RPMI8226 (cell line): ENCODE measurements at regions not wholly inside any gene's neighbourhood (a gene's known extent, or its start where the extent isn't known, plus 50 kb on each side); places are given as distances from the start of the nearest gene placed in this dataset.
"Not testable (repeated sequence)": the region's sequence is repeated elsewhere in the genome, so short reads cannot be mapped to it uniquely, and the experiment has no call there.

ENCODE experiments used
- DNase-seq: peaks from one replicate; pipeline ENCODE4 v3.0.0-alpha.2; 2015

DNA sequence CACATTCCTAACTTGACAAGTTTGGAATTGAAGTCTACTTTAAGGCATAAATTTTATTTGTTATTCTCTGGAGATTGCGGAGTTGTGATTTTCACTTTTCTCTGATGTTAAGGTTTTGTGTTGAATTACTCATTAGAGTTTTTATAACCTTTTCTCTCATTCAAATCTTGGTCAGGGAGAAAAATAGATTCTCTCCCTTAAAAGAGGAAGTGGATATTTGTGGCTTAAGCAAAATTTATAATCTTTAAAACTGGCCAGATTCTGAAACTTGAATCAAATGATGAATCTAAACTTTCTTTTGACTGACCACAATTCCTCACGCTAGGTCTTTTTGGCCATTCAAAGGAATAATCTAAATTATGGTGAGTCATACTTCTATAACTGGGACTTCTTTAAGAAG is 361.4 kb downstream of the TEX13C start:
- no peak for DNase-seq

DNA sequence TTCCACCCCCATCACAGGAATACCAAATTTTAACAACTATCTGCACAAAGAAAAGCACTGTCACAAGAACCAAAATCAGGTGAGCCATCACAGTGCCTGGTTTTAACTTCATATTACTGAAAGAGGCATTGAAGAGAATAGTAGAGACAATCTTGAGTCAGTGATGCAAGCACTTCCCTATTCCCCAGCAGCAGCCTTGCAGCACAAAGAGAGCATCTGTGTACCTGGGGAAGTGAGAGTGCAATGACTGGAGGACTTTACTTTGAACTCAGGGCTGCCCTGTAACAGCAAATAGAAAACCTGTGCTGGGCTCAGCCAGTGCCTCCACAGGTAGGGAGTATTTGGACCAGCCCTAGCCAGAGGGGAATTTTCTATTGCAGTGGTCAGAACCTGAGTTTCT is 361.8 kb downstream of the TEX13C start:
- no peak for DNase-seq

DNA sequence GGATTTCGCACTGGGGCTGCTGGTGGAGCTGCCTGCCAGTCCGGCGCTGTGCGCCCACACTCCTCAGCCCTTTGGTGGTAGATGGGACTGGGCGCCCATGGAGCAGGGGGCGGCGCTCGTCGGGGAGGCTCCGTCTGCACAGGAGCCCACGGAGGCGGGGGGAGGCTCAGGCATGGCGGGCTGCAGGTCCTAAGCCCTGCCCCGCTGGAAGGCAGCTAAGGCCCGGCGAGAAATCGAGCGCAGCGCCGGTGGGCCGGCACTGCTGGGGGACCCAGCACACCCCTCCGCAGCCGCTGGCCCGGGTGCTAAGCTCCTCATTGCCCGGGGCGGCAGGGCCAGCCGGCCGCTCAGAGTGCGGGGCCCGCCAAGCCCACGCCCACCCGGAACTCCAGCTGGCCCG is 370.9 kb downstream of the TEX13C start:
- not testable (repeated sequence) for DNase-seq

DNA sequence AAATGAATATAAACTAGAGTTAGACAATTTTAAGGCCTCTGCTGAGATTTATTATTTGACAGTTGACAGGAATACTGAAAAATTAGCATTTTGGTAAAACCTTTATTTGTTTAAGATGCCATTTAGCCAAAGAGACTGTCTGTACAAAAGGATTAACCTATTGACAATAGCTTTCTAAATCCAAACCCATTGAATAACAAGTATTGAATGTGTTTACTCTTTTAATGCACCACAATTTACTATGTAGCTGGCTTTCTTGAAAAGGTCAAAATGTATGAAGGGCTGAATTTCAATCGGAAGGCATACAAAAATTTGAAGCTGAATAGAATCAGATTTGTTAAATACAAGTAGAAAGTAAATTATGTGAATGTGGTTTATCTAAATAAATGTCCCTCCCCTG is 374.5 kb downstream of the TEX13C start:
- DNase-seq = no peak

DNA sequence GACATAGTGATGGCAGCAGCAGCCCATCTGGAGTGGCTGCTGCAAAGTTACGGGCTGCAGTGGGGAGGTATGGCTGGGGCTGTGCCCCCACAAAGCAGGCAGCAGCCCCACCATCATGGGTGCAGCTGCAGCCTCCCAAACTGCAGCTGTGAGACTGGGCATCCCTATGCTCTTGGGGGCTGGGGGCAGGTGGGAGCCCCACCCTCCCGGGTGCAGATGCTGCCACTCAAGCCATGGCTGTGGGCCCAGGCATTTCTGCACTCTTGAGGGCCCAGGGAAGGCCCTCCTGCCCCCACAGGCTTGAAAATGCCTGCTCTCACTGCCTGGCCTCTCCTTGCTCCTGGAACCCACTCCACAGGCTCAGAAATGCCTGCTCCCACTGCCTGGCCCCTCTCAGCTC is 389.4 kb downstream of the TEX13C start:
- DNase-seq = no peak

DNA sequence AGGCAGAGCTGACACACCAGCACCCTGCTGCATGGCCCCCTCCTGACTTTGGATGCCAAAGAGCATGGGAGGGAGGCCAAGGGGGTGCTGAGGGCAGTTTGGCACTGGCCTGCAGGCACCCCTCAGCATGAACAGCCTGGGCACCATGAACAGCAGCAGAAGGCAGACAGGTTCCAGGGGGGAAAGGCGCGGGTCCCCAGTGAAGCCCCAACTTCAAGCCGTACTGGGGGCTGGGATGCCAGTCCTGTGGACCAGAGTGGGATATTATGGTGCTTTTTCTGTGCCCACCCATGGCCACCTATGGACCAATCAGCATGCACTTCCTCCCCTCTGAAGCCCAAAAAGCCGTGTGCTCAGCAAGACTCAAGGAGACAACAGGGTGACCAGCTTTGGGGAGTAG is 389.9 kb downstream of the TEX13C start:
- no peak for DNase-seq

DNA sequence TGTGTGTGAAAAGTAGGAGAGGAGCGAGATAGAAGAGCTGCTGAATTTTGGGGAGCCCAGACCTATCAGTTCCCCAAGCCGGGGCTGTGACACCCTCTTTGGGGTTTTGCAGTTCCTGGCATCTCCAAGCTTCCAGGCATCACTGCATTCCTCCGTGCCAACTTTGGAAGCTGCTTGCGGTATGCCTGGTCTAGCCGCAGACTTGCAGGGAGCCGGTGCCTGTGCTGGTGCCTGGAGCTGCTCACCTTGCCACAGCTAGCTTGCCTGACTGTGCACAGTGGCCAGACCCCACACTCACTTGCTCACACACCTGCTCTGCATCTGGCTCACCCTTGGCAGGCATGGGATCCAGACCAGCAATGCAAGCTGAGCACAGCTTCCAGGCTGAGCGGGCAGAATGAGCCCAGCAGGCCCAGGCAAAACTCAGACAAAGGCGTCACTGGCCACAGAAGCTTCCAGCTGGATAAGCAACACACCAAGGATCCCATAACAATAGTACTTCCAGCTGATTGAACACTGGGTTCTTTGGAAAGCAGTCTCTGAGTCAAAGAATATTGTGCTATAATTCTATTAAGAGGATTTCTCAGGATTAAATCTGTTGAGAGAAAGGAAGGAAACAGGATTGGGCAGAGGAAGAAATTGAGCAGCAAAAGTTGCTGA is 390.9 kb downstream of the TEX13C start:
- DNase-seq = no peak

DNA sequence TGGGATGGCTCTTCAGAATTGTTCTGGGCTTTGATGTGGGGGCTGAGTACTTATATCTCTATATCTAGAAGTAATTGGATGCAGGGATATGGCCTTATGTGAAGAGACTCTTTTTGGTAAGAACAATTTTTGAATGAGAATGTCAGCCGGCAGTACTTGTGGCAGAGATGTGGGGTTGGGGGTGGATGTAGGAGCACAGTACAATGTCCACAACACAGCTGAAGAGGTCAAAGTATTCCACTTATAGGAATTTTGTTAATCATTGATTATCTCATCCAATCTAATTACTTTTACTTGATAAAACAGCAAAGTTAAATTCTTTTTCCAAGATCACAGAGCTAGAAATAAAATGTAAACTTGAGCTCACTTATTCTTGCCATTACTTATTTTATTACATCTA is 391.4 kb downstream of the TEX13C start:
- no peak for DNase-seq

DNA sequence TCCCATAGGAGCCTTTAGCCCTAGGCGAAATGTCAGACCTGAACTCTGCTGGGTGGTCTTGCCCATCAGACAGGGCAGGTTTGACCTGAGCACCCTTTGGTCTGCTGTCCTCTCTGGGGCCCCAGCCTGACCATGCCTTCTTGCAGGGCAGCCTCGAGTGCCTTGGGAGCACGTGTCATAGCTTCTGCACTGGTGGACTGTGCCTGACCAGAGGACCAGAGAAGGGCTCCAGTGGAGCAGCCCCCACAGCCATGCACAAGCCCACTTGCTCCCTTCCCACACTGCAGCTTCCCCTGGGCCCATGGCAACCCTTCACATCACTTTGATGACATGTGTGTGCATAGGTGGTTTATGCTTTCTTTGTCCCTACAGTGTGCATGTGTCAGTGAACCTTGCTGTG is 394.0 kb downstream of the TEX13C start:
- DNase-seq = no peak

DNA sequence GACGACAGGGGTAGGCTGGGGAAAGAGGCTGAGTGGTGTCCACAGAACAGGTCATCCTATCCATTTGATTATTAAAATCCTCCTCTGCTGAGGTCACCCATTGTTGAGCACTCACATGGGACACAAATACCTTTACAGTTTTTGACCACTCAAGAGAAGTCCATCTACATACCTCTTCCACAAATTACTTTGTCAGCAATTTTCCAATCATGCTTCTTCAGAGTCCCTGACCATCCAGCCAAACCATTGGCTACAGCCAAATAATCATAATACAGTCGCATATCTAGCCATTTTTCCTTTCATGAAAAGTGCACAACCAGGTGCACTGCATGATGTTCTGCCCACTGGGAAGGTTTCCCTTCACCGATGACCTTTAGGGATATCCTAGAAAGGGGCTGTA is 407.4 kb downstream of the TEX13C start:
- no peak for DNase-seq

DNA sequence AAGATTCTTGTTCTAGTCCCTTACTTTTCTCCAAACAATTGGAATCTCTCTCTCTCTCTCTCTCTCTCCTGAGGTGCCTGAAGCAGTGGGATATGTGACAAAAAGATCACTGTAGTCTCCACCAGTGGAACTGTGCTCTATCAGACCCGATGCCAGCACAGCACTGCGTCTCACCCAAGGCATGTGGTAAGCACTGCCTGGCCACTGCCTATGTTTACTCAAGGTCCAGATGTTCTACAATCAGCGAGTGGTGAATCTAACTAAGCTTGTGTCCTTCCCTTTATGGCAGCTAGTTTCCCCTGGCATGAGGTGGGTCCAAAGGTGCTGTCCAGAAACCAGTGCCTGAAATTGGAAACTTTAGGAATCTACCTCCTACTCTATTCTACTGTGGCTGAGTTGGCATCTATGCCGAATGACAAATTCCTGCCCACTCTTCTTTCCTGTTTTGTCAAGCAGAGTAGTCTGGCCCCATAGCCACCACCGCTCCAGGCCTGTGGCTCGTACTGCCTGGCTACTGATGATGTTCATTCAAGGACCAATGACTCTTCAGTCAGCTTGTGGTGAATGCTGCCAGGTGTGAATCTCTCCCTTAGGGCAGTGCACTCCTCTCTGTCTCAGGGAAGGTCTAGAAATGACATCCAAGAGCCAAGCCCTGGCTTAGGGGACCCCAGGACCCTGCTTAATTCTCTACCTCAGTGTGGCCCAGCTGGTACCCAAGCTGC is 416.5 kb downstream of the TEX13C start:
- DNase-seq = no peak

DNA sequence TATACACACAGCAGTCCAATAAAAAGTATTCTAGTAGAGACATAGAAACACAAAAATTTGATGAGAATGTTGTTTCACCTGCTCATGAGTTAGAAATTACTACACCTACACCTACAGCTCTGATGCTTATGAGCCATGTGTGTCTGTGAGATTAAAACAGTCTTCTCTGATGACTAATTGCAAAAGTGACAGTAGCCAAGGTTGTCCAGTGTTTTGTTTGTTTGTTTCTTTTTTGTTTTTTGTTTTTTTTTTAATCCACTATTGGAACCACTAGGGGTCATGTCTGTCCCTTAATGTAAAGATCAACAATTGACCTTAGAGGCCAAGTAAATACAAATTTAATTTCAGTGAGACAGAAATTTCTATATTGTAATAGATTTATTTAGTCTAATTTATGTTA is 423.1 kb downstream of the TEX13C start:
- no peak for DNase-seq

DNA sequence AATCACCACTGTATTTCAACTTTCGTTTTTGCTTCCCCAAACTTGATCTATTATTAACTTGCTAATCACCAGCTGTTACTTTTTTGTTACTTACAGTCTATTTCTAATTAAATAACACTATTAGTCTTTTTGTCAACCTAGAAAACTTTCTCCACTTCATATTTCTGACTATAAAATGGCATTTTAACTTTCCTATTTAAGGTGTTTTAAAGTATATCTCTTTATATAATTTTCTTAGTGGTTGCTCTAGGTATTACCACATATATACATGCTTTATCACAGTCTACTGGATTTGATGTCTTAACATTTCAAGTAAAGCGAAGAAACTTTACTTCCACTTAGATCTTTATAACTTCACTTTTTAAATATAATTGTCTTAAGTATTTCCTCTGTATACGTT is 421.2 kb downstream of the DCAF12L2 start:
- no peak for DNase-seq

DNA sequence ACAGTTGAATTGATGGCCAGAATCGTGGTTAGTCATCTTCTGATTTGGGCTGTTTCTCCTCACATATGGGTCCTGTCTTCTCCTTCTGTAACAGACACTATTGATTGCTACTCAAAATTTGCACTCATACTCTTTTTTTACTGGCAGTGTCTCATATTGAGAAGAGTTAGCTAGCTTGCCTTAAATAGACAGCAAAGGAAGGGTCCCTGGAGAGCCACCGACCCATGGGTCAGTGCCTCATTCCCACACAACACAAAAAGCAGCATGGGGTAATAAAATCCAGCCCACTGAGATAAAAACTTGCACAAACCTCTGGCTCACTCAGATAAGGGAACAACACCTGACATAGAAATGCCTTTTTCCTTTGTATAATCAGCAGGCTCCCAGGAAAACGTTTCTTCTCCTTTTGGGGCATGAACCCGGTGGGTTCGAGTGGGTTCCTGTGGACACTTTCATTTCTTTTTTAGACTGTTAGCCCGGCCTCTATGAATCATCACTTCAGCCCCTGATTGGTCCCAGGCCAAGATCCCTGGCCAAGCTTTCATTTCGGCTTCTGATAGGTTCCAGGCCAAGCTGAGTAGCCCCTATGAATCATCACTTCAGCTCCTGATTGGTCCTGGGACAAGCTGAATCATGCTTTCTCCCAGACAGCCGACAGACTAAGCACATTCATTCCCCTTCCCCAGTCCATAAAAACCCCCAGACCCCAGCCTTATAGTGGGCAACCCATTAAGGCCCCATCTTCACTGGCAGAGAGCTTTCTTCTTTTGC is 408.1 kb downstream of the DCAF12L2 start:
- no peak for DNase-seq

DNA sequence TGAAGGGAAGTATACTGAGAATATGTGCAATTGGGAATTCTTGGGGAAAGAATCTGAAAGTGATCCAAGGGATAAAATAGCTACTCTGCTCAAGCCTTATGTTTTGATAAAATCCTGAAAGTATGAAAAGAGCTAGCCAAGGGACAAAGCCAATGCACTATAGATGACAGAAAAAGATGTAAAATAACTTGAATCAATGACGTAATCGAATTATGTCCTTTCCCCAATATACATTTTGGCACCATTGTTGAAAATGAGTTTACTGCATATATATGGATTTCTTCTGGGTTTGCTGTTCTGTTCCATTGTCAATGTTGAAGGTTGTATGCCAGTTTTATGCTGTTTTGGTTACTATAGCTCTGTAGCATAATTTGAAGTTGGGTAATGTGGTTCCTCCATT is 407.3 kb downstream of the DCAF12L2 start:
- no peak for DNase-seq

DNA sequence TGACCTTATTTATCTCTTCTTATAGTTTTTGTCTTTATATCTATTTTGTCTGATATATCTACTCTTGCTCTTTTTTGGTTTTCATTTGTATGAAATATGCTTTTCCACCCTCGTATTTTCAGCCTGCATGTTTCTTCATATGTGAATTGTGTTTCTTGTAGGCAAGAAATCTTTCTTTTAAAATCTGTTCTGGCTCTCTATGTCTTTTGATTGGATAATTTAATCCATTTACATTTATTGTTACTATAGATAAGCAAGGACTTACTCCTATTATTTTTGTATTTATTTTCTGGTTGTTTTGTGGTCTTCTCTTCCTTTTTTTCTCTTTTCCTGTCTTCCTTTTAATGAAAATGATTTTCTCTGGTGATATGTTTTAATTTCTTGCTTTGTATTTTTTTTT is 403.1 kb downstream of the DCAF12L2 start:
- no peak for DNase-seq

DNA sequence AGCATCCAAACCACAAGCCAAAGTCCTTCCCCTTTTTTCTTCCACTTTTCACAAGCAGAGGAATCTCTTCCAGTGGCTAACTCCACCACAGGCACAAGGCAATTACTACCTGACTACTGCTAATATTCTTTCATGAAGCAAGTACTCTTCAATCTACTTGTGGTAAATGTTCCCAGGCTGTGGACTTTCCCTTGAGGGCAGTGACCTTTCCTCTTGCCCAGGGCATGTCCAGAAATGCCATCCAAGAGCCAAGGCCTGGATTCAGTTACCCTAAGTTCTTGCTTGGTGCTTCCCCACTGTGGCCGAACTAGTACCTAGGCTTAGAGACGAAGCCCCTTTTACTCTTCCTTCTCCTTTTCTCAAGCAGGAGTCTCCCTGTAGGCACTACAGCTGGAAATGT is 400.7 kb downstream of the DCAF12L2 start:
- DNase-seq = no peak

DNA sequence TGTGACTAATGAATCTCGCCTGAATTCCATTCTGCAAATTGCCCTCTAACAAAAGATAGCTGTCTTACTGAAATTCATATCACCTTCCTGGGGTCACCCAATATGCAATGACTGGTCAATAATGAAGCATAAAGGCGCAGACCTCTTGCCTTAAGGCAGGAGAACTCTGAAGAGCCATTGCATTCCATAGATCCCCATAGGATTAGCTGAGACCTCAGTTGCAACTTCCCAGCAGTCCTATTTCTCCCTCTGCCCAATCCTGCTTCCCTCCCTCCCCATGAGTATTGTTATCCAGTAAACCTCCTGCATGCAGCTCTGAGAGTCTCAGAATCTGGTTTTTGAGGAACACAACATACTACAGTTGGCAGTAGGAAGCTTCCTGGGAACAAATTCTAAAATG is 396.5 kb downstream of the DCAF12L2 start:
- no peak for DNase-seq

DNA sequence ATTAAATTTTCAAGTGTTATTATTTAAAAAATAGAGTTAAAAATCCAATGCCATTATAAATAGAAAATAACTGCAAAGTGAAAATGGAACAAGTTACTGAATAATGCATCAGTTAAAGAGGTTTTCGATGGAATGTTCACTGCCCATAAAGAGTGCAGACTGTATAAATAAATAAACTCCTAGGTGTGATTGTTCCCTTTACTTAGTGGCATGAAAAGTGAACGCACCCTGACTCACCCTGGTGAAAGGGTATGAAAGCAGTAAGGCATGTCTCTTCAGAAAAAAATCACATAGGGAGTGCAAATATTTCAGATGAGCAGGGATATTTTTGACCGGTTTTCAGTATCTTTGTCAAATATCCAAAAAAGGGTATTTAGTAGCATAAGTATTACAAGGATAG is 387.8 kb downstream of the DCAF12L2 start:
- DNase-seq = no peak

DNA sequence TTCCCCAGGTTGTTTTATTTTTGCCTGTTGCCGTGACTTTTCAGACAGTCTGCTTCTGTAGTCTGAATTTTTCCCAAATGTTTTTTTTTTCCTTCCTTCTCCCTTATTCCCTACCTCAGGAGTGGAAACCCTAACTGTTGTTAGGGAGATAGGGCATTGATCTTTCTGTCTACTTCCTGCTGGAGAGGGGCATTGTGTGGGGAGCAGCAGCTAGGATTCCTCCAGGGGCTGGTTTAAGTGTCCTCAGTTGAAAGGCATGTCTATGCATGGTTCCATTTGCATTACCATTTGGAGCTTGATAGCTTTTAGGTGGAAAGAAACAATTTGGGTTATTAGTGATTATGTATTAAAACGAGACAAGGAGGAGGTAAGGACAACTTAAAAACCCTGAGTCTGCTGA is 383.9 kb downstream of the DCAF12L2 start:
- no peak for DNase-seq

DNA sequence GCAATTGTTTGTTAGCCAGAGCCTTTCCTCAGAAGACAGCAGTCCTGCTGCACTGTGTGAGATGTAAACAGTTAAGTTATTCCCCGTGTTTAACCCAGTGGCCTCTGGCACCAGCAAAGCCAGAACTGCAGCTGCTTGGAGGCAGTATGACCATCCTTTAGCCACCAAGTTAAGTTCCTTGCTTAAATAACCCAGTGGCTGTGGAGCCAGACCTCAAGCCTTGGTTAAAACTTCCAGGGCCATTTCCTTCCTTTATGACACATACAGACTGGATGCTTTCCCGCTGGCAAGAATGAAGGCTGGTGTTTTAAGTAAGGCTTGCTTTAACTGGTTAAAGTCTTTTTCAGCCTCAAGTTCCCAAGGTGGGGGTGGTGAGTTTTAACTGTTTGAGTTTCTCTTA is 379.8 kb downstream of the DCAF12L2 start:
- no peak for DNase-seq

DNA sequence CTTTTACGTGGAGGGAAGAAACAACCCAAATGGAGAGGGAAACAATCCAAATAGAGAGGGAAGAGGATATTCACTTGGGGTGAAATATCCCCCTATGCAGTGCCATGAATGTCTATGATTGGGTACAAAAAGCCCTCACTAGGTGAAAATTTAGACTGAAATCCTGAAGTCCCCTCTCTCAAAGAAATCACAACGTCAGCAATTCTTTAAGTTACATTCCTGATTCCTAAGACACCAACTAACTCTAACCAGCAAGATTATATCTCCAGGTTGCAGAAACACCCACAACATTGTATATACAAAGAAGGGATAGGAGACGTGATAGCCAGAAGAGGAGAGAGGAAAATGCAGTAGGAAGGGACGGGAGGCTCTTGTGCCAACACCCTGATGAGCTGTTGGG is 374.3 kb downstream of the DCAF12L2 start:
- no peak for DNase-seq

DNA sequence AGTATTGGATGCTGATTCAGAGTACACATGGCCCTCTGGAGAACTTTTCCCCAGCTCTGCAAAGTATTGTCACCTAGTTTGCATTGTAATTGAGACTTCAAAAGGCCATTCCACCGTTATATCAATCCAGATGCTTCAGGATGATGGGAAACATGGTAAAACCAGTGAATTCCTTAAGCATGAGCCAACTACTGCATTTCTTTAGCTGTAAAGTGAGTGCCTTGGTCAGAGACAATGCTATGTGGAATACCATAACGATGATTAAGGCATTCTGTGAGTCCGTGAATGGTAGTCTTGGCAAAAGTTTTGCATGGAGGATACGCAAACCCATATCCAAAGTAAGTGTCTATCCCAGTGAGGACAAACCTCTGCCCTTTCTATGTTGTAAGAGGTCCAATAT is 355.2 kb downstream of the DCAF12L2 start:
- no peak for DNase-seq

DNA sequence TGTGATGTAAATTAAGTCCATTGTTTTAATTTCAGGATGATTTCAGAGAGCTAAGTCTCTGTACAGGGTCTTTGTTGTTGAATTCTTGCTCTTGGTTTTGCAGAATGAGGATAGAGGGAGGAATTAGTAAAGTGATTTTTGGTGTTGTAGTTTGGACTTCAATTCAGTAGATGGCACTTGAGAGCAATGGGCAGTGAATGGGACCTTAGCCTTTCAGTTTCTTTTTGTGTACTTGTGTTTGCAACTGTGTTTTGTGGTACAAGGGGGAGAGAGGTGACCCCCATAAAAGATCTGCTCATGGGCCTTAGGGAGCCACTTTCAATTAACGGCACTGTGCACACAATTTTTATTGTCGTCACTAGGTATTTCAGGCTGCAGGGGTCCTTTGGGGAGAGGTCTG is 340.0 kb downstream of the DCAF12L2 start:
- no peak for DNase-seq
